GM18858 (cell line): ENCODE measurements at regions not wholly inside any gene's neighbourhood (a gene's known extent, or its start where the extent isn't known, plus 50 kb on each side); places are given as distances from the start of the nearest gene placed in this dataset.
A peak's percentile ranks its signal among the peaks of the same experiment; 100 is the strongest.
"Not testable (repeated sequence)": the region's sequence is repeated elsewhere in the genome, so short reads cannot be mapped to it uniquely, and the experiment has no call there.

Experiments used
- ATAC-seq: cut with Tn5 transposase; IDR thresholded peaks from one replicate; pipeline ENCODE4 v1.9.1; 2021; ENCODE audit not compliant: unreplicated experiment

GRCh38 chr1:172717722-172718465 lies 59.0 kb downstream of the FASLG start:
- ATAC-seq = no peak

GRCh38 chr1:172719066-172719627 lies 60.2 kb downstream of the FASLG start:
- ATAC-seq = no peak

GRCh38 chr1:172719694-172720138 lies 60.8 kb downstream of the FASLG start:
- no peak for ATAC-seq

DNA sequence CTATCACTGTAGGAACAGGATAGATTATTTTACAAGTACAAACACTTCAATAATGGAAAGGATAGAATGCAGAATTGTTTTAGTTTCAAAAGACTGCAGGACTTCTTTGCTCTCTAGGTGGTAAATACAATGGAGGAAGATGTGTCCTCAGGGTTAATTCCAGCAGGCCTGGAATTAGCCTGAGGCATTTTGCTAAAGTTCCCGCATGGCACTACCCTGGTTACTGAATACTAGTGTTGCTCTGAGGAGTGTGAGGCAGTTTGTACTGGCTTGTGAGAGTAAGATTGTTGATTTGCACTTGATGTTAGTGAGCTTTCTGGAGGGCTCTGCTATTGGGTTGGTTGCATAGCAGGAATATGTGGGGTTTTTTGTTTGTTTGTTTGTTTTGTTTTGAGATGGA lies 61.4 kb downstream of the FASLG start:
- no peak for ATAC-seq

DNA sequence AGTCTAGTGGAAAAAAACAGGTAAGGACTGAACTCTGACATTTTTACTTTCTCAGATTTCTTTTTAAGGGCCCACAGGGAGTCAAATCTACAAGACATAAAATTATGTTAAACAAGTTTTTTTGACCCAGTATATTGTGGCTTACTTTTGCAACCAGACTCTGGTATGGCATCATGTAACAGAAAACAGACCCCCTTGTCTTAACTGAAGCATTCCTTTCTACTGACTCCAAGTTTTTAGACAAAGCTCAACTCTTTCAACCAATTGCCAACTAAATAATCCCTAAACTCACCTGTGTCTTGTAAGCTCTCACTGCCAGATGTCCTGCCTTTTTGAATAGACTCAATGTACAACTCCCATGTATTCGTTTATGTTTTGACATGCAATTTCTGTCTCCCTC lies 64.3 kb downstream of the FASLG start:
- ATAC-seq = no peak

DNA sequence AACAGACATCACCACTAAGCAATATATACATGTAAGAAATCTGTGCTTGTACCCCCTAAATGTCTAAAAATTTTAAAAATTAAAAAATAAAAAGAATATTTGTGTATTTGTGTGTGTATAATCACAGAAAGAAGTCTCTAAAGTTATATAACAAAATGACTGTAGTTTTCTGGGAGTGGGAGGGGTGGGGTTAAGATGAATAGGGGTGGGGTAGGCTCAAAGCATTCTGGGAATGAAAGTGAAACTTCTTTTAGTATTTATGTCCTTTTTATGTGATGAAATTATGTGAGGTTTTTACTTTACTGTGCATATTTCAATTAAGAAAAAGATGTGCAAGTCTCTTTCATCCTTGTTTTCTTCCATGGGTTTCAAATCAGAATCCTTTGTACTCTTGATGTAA lies 65.3 kb downstream of the FASLG start:
- ATAC-seq = no peak

- ATAC-seq = peak; percentile 67
Measured at GRCh38 chr1:172724765-172725613, 66.1 kb downstream of the FASLG start.

DNA sequence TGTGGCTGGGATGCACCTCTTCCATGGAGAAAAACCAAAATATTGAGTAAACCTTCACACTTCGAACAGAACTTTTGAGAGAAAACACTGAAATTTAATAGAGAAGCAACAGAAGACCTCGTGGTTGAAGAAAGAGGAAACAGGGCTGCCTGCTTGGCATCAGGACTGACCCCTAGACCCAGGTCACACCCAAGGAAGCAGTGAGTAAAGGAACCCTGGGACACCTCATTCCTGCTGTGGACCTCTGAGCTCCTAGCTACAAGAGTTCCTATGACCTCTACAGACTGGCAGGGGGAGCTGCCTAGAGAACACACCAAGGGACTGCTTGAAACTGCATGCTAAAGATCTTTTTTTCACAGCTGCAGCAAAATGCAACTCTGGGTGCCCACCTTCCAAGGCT lies 67.8 kb downstream of the FASLG start:
- no peak for ATAC-seq

GRCh38 chr1:172727275-172727857 lies 68.5 kb downstream of the FASLG start:
- no peak for ATAC-seq

DNA sequence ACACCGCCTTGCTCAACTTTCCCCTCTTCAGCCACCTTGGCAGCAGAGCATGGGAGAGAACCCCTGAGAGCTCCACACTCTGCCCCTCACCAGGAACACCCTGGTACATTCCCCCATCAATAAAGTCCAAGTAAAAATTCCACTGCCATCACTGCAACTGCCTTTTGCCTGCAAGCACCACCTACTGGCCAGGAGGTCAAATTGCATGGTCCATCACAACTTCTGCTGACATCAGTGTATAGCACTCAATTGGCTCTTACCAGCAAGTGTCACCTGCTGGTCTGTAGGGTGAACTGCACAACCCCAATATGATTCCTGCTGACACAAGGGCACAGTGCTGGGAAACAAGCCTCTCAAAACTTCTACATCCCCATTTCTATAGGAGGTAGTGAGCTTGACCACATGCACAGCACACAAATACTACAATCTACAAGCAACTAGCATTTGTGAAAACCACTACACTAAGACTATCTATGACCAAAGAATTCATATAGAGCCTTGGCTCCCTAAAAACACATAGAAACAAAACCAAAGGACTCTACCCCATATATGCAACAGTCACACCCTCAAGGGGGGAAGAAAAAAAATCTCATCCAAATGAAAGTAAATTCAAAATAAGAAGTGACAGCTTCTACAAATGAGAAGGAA lies 69.2 kb downstream of the FASLG start:
- peak; percentile 37 for ATAC-seq

DNA sequence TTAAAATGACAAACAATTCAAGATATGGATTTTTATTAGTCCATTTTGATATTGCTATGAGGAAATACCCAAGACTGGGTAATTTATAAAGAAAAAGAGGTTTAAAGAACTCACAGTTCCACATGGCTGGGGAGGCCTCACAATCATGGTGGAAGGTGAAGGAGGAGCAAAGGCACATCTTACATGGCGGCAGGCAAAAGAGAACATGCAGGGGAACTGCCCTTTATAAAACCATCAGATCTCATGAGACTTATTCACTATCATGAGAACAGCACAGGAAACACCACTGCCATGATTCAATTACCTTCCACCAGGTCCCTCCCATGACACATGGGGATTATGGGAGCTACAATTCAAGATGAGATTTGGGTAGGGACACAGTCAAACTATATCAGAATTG lies 69.8 kb downstream of the FASLG start:
- not testable (repeated sequence) for ATAC-seq

GRCh38 chr1:172732427-172732826 lies 73.5 kb downstream of the FASLG start:
- ATAC-seq = no peak

GRCh38 chr1:172733815-172734214 lies 74.9 kb downstream of the FASLG start:
- ATAC-seq = no peak

DNA sequence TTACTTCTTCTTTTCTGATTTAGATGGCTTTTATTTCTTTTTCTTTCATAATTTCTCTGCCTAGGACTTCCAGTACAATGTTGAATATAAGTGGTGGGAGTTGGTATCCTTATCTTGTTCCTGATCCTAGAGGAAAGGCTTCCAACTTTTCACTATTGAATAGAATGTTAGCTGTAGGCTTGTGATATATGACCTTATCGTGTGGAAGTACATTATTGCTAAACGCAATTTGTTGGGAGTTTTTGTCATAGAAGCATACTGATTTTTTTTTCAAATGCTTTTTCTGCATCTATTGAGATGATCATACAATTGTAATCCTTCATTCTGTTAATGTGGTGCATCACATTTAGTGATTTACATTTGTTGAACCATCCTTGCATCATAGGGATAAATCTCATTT lies 79.5 kb downstream of the FASLG start:
- no peak for ATAC-seq

DNA sequence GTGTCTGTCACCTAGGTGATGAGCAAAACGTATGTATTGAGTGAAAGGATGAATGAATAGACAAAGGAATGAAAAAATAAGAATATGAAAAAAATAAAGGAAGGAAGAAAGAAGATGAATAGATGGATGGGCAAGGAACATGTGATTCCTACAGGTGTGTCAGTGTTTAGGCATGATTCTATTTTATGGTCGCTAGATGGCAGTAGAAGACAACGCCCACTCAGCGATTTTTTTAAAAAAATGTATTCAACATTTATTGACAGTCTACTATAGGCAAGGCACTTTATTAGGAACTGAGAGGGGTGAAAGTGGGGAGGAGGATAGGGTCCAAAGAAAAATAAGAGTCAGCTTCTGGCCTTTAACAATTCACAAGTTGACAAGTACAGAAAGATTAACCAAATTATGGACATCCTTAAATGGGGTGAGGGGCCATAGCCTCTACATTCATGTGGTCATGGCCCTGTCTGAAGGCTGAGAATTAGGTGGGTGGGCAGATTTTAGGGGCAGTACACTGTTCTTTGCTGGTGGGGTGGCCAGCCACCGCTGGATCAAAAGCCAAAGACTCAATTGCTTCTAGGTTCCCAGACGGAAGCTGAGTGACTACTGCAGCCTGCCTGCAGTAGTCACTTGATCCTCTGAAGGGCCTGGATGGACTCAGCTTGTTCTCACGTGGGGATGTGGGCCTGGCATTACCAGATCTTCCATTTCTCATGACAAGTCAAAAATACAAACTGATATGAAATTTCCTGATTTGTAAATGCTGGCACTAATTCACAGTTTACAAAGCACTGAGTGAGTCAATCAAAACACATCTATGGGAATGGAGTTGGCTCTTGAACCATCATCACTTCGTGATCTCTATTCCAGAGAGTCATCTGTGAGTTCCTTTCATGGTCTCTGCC lies 83.9 kb downstream of the FASLG start:
- ATAC-seq = no peak

GRCh38 chr1:172745014-172745413 lies 86.1 kb downstream of the FASLG start:
- ATAC-seq = peak; percentile 65

DNA sequence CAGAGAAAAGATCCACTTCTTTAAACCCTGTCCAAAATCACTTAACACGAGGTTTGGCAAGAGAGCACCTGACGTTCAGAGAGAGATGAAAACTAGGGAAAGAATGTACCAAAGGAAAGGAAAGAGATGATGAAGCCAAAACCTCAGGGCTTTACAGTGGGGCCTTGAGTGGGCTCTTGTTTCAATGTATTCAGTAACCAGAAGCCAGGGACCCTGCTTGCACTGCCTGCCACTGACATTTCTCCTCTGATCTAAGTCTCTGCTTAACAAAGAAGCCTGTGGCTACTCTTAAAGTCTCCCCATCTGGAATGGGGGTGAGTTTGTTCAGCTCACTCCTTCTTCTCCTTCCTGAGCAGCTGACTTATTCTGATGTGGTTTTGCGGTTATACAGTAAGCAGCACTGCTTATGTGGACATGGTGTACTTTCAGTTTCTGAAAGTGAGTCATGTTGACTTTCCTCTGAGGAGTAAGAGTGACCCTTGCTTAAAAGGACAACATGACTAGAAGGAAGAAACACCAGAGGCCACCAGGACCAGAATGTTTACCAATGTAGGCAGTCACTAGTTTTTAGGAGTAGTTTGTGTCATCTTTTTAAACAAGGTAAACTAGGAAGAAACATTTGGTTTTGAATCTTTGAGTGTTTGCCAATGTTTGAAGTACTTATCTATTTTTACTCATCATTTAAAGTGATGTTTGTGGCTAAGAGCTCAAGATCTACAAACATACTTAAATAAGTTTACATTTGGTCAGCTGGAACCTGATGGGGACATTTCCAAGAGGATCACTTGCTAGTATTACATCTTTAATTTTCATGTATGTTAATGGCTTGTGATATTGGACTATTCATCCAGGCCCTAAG lies 87.4 kb downstream of the FASLG start:
- peak; percentile 80 for ATAC-seq

DNA sequence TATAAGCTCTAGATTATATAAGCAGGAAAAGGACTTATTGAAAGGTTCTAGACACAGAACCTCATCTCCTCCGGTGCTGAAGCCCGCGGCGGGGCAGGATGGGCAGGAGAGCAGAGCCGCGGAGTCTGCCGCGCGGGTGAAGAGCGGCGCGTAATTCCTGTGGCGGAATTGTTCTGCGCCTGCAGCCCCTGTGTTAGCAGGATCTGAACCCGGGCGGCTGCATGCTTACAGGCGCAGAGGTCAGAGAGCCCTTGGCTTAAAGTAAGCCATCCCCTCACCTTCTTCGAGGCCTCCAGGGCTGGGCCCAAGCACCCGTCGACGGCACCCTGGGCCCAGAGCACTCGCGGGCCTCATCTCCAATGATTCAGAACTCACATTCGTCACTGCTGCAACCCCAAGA lies 89.3 kb downstream of the FASLG start:
- no peak for ATAC-seq

DNA sequence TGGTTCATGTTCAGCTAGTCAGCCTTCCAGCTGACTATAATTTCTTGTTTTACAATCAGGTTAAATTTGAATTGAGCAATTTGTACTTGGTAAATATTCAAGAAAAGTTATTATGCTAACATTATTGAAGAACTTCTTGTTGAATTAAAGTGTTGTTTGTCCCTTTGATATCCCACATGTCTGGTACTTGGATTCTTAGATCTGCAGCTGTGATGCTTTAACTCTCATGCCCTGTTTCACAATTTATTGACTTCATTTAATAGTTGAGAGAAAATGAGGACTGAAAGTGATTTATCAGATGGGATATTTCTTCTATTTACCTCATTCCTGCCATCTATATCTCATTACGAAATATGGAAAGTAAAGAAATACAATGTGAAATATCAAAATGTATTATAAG lies 92.8 kb downstream of the FASLG start:
- ATAC-seq = no peak
